Stimulated activated CD4-positive, alpha-beta T cell treated with anti-CD3 and anti-CD28 coated beads, TNF-alpha, amount 100 ng/mL, for 4 hours (primary cell): ENCODE measurements at regions not wholly inside any gene's neighbourhood (a gene's known extent, or its start where the extent isn't known, plus 50 kb on each side); places are given as distances from the start of the nearest gene placed in this dataset.

ENCODE experiments used
- DNase-seq, 3 experiments: peaks; one replicate each; pipeline ENCODE4 v3.0.0-alpha.2; 2020; ENCODE audit warnings: low read depth in 3 of 3

DNA sequence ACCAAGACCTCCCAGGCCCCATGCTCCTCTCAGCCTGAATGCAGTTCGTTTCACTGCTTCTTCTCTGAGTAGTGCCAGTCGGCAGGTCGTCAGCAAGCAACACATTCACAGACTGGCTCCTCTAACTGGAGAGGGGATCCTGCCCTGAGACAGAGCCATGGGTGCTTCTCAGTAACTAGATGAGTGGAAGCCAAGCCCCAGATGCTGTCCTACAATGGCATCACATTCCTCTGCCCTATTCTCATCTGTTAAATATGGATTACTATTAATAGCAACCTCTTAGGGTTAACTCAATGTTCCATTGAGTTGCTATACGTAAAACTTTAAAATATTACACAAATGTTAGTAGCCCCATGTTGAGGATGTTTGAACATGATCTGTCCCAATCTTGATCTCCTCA lies 84.2 kb upstream of the S1PR1 start:
- DNase-seq: no peak

DNA sequence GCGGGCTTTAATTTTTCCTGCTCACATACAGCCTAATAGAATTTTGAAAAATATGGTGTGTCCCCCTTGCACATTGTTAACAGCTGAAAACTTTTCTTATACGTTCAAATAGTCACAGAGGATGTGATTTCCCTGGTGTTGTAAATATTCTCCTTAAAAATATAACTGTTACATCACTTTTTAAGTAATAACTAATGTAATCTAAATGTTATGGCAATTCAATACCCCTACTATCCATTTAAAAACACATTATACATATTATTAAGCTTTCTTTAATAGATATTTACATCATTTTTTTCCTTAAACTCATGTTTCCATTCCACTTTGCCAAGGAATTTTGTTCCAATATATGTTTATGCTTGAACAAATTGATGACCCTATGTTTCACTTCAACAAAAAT lies 85.5 kb upstream of the S1PR1 start:
- no peak for DNase-seq

DNA sequence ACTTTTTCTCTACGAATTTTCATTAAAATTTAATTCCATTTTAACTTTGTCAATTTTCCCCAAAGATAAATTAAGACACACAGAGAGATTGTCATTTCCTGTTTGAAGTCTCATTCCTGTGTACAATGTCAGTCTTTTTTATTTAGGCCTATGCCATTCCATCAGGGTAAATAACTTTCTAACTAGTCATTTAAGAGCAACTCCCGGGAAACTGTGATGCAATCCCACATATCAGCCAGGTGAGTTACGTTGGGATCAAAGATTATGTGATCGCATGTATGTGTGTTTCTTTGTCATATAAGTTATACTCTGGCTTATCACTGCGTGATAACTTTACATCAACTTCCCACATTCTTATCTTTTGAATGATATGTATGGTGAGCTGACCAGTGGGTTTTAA lies 86.1 kb upstream of the S1PR1 start:
- no peak for DNase-seq

GRCh38 chr1:101150266-101150665 lies 86.6 kb upstream of the S1PR1 start:
- no peak for DNase-seq

DNA sequence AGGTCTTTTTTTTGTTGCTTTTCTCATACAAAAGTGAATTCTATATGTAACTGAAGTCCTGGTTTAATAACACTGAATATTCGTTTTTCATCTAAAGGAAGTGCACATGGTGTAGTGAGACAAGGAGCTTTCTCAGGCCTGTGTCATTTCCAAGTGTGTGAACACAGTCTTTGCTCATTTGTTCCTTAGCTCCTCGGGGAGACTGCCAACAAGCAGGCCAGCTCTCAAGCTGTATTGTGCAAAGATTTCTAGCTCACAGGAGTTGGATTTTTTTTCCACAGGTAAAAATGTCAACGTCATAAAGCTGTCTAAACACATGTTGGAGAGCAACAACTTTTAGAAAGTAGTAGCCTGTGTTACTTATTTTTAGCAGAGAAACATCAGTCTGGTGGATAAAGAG lies 87.8 kb upstream of the S1PR1 start:
- no peak for DNase-seq

- no peak for DNase-seq
These were observed 89.4 kb upstream of the S1PR1 start for GRCh38 chr1:101147381-101147780.

- DNase-seq: no peak
These were observed 91.4 kb upstream of the S1PR1 start for GRCh38 chr1:101145449-101145820.

DNA sequence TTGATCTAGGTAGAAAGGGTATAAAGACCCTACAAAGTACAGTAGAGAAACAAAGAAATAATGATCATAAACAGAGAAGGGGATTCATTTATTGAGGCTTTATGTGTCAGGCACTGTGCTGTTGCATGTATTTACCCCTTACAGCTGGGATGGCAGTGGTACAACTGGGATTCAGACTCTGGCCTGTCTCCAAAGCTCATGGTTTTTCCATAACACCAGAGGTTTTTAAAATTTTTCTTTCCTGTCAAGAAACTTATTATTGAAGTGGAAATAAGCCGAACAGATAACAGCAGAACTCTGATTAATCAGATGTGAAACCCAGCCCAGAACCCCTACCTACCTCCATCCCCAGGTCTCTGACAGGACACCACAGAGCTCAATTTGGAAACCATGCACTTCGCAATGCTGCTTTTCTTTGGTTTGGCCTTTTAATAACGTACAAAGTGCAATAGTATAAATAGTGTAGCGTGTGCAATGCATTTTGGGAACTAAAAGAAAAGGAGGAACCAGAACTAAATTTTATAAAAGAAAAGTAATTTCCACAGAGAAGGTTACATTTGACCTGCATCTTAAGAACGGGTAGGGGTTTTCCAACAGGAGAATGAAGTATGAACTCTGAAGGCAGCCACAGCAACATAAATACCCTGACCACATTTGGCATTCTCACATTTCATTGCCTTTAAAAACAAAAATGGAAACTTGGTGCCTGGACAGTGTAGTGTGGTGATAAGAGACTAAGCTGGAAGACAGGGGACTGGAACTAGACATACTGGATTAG lies 92.0 kb upstream of the S1PR1 start:
- DNase-seq: no peak

DNA sequence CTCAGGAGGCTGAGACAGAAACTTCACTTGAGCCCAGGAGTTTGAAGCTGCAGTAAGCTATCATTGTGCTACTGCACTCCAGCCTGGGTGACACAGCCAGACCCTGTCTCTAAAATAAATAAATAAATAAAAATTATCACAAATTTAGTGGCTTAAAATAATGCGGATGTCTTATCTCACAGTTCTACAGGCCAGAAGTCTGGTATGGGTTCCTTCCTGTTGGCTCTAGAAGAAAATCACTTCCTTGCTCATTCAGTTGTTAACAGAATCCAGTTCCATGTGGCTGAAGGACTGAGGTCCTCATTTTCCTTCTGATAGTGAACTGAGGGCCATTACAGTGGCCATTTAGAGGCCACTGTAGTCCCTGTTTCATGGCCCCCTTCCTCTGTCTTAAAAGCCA lies 94.6 kb upstream of the S1PR1 start:
- DNase-seq: no peak

DNA sequence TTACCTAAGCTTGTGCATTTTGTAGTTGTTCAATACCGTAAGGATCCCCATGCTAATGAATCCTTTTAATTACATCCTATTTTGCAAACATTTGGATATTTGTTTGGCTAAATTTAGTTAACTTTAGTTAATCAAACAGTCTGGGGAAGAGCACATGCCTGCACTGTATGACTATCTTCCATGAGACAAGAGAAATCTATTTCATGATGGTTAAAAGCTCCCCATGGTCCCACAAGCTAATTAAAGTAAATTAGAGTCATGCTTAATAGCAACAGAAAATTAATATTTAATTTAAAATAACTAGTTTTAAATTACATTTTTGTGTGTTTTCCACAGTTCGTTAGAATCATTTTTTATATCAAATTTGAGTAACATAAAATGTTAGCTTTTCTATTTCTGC lies 95.4 kb upstream of the S1PR1 start:
- DNase-seq: no peak

GRCh38 chr1:101139821-101140718 lies 96.7 kb upstream of the S1PR1 start:
- DNase-seq: no peak

DNA sequence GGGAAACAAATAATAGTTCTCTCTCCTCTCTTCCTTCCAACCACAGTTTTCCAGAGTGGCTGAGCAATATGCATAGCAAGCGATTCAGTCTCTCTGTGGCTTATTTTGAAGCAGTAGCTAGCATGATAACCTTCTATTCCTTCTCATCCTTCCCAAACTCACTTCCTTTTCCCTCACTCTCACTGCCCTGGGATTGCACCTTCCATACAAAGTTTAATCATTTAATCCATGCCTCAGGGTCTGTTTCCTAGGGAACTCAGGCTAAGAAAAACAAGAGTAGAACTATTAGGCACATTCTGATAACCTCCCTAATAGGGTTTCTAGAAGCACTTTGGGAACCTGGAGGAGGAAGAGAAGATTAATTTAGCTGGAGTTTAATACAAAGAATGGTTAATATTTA lies 97.7 kb upstream of the S1PR1 start:
- no peak for DNase-seq

GRCh38 chr1:101137144-101138126 lies 99.4 kb upstream of the S1PR1 start:
- DNase-seq: no peak

- DNase-seq: no peak
These were observed 100.1 kb upstream of the S1PR1 start for GRCh38 chr1:101136739-101137138.

DNA sequence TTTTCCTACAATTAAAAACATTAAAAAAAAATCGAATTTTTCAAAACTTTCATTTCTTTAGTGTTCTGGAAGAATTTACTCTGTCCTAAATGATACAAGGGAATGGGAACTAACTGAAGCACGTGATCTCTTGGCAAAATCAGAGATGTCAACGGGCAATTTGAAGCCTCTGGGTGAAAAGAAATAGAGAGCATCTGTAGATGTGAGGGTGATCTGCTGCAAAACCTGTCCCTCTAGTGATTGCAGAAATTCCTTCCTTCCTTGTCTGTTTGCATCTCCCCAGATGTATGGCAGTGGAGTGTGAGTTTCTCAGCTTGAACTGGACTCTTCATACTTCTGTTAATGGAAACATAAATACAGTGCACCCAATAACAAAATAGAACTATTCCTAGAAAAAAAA lies 100.5 kb upstream of the S1PR1 start:
- no peak for DNase-seq

- DNase-seq: no peak
These were observed 101.3 kb upstream of the S1PR1 start for GRCh38 chr1:101135526-101135925.

DNA sequence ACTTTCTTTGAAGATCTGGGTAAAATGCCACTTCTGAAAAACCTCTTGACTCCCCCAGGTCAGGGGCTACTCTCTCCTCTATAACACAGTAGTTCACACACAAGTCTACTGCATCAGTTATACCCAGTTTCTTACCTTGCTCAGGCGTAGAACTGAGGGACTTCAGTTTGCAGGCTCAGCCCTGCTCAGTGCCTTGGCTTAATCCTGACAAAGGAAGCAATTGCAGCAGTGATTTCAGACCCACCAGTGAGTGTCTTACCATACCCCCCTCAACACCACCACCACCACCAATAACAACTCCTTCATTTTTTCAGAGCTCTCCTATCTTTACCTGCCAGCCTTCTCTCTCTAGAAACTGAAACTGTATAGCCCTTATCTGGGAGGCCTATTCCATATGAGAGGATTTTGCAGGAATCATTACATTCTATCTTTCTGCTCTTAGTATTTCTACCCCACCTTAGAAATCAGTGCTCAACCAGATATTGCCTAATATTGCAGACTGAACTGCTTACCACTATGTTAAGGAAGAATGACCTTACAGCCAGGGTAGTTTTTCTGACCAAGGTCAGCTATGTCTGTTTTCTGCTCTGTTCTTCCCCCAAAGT lies 105.5 kb upstream of the S1PR1 start:
- no peak for DNase-seq

- DNase-seq: no peak
These were observed 105.1 kb upstream of the DPH5 start for GRCh38 chr1:101130673-101131072.

DNA sequence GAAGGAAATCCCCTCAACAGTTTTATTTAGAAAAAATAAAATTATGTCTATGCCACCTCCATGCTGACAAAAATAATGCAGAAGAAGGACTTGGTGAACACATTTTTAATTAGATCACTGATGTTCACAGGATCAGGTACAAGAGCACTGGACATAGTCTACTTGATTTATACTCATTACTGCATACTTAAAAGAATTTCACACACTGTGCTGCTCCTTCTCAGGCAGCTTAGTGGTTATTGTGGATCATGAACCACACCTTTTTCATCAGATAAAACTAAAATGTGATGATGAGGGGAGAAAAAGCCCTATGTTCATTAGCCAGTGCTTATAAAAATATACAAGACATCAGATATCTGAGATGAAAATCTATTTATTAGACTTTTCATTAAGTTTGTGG lies 103.3 kb upstream of the DPH5 start:
- DNase-seq: no peak

GRCh38 chr1:101128211-101128727 lies 102.7 kb upstream of the DPH5 start:
- DNase-seq: no peak

DNA sequence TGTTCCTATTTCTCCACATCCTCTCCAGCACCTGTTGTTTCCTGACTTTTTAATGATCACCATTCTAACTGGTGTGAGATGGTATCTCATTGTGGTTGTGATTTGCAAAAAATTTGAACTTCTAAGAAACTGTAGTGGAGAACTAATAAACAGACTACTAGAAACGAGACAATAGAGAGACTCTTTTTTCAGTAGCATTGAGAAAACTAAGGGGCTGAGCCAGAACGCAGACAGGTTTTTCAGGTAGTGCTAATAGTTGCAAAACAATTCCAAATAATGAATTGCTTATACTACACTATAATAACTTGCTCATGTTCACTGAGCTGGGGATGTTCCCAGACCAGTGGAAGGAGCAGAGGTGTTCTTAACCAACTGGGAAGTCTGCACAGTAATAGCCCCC lies 98.8 kb upstream of the DPH5 start:
- no peak for DNase-seq
